H1 (cell line): ENCODE measurements at regions not wholly inside any gene's neighbourhood (a gene's known extent, or its start where the extent isn't known, plus 50 kb on each side); places are given as distances from the start of the nearest gene placed in this dataset.

Experiments used
- CTCF ChIP-seq, 3 experiments: IDR thresholded peaks; 1 replicate in 2 of 3; 2 replicates in 1 of 3; pipeline versions ENCODE4 v1.5.1 to v1.6.1; 2011; ENCODE audit warnings: low read length in 3 of 3, mild to moderate bottlenecking in 3 of 3, inconsistent platforms in 2 of 3, low read depth in 1 of 3, moderate library complexity in 1 of 3; ENCODE audit not compliant: insufficient read depth in 1 of 3; ENCODE audit errors: control extremely low read depth in 1 of 3
- E2F6 ChIP-seq: IDR thresholded peaks from 2 replicates; pipeline ENCODE4 v1.6.1; 2012; ENCODE audit warnings: inconsistent platforms
- EZH2 ChIP-seq: fragments of 200-600 bp; sonication (generic); IDR thresholded peaks from 2 replicates; pipeline ENCODE4 v1.7.1; 2012; ENCODE audit warnings: low read depth, mild to moderate bottlenecking, moderate library complexity, low read length, inconsistent platforms; ENCODE audit not compliant: severe bottlenecking
- MAX ChIP-seq: IDR thresholded peaks from 2 replicates; pipeline ENCODE4 v1.6.1; 2012; ENCODE audit warnings: inconsistent platforms
- POLR2A ChIP-seq, 2 experiments: IDR thresholded peaks; 1 replicate in 1 of 2; 2 replicates in 1 of 2; pipeline ENCODE4 v1.6.1; 2011; ENCODE audit warnings: low read depth in 2 of 2, low read length in 2 of 2, mild to moderate bottlenecking in 2 of 2; ENCODE audit errors: control extremely low read depth in 1 of 2
- POLR2AphosphoS5 ChIP-seq: IDR thresholded peaks from 2 replicates; pipeline ENCODE4 v1.6.1; 2011; ENCODE audit warnings: low read depth, low read length
- YY1 ChIP-seq: IDR thresholded peaks from 2 replicates; pipeline ENCODE4 v1.6.1; 2011; ENCODE audit warnings: low read depth, mild to moderate bottlenecking, low read length

GRCh38 chr20:56893226-56893917, 264.3 kb downstream of the TFAP2C start:
- TF ChIP-seq EZH2 (no peak), CTCF (IDR thresholded peaks at IDR 0.05; ENCODE audit: control extremely low read depth in 1 of 3, insufficient read depth in 1 of 3, low read depth in 1 of 3, low read length in 3 of 3) (no peak), POLR2A (IDR thresholded peaks at IDR 0.05; ENCODE audit: control extremely low read depth in 1 of 2, low read depth in 2 of 2, low read length in 2 of 2) (no peak), YY1 (no peak), E2F6 (no peak), POLR2AphosphoS5 (no peak), MAX (no peak)
